Neural progenitor cell (in vitro differentiated cells): ENCODE measurements at regions not wholly inside any gene's neighbourhood (a gene's known extent, or its start where the extent isn't known, plus 50 kb on each side); places are given as distances from the start of the nearest gene placed in this dataset.

ENCODE experiments used
- CTCF ChIP-seq: fragments of 200-600 bp; sonication (generic); IDR thresholded peaks from 2 replicates; pipeline ENCODE4 v1.5.1; 2017; ENCODE audit warnings: antibody characterized with exemption, mild to moderate bottlenecking
- EZH2 ChIP-seq: fragments of 200-600 bp; sonication (generic); IDR thresholded peaks from 2 replicates; pipeline ENCODE4 v1.6.1; 2017; ENCODE audit warnings: antibody characterized with exemption, mild to moderate bottlenecking, moderate library complexity
- EZH2phosphoT487 ChIP-seq: fragments of 200-600 bp; sonication (generic); IDR thresholded peaks from 2 replicates; pipeline ENCODE4 v1.6.1; 2017; ENCODE audit warnings: antibody characterized with exemption

- TF ChIP-seq CTCF = no peak
- no peak for TF ChIP-seq EZH2
- TF ChIP-seq EZH2phosphoT487 = no peak
Observed at GRCh38 chr15:38062696-38063095, 128.3 kb downstream of the TMCO5A start.
